Muscle of back (tissue), 3 donors: ENCODE measurements at regions not wholly inside any gene's neighbourhood (a gene's known extent, or its start where the extent isn't known, plus 50 kb on each side); places are given as distances from the start of the nearest gene placed in this dataset.
A peak's percentile ranks its signal among the peaks of the same experiment; 100 is the strongest.
"Not testable (repeated sequence)": the region's sequence is repeated elsewhere in the genome, so short reads cannot be mapped to it uniquely, and the experiment has no call there.

Source experiments
- DNase-seq, 3 donors: peaks; one replicate each; pipeline versions ENCODE4 v3.0.0 to v3.0.0-alpha.2; 2013

DNA sequence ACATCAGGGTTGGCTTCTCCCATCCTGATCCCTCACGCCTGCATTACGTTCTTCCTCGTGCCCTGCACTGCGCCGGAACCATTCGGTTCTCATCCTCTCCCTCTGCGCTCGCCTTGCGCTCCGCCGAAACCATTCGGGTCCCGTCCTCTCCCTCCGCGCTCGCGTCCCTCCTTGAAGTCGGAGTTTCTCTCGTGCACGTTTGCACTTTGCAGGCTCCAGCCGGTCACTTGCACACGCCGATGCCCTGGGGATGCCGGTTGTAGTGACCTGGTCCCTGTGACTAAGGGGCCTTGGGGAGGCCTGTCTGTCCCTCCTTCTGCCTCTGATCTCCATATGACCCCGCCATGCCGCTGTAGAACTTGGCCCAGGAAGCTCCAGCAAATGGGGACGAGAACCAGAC is 265.8 kb downstream of the TEX29 start:
- DNase-seq = no peak

GRCh38 chr13:111587249-111587648 is 266.8 kb downstream of the TEX29 start:
- no peak for DNase-seq

GRCh38 chr13:111589321-111589720 is 268.9 kb downstream of the TEX29 start:
- no peak for DNase-seq

DNA sequence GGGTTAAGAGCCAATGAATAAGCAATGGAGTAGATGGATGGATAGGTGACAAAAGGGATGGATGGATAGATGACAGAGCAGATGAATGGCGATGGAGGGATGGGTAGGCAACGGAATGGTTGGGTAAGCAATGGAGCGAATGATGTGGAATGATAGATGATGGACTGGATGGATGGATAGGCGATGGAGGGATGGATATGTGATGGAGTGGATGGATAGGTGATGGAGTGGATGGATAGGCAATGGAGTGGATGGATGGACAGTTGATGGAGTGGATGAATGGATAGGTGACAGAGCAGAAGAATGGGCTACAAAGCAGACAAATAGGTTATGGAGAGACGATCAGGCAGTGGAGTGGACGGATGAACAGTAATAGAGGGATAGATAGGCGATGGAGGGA is 269.6 kb downstream of the TEX29 start:
- DNase-seq = no peak

- DNase-seq = no peak
Measured at GRCh38 chr13:111590796-111591195, 270.4 kb downstream of the TEX29 start.

DNA sequence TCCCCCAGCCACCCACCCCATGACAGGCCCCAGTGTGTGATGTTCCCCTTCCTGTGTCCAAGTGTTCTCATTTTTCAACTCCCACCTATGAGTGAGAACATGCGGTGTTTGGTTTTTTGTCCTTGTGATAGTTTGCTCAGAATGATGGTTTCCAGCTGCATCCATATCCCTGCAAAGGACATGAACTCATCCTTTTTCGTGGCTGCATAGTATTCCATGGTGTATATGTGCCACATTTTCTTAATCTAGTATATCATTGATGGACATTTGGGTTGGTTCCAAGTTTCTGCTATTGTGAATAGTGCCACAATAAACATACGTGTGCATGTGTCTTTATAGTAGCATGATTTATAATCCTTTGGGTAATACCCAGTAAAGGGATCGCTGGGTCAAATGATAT is 273.0 kb downstream of the TEX29 start:
- DNase-seq = not testable (repeated sequence)

- DNase-seq = no peak
Measured at GRCh38 chr13:111594606-111595005, 274.2 kb downstream of the TEX29 start.

DNA sequence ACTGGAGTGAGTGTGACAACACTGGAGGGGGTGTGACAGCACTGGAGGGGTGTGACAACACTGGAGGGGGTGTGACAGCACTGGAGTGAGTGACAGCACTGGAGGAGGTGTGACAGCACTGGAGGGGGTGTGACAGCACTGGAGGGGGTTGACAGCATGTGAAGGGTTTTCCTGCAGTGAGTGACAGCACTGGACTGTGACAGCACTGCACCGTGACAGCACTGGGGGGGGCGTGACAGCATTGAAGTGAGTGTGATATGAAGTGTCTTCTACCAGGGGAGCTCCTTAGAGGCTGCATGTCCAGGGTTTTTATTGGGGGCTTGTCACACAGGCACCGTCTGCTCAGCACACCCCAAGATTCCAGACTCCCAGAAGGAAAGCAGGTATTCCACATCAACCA is 274.8 kb downstream of the TEX29 start:
- DNase-seq = no peak

DNA sequence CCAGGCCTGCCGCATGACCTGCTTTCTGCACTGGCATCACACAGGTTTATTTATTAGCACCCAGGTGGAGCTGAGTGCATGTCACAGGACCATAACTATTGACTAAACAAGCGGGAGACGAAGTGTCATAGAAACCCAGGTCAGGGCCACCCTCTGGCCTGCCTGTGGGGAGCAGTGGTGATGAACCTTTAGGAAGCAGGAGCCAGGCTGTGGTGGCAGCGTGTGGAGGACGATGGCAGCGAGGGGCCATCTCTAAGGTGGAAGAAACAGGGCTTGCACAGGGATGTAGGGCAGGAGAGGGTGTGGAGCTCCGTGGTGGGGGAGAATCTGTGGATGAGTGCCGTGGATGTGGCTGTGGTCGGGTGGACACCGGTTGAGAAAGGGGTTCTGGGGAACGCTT is 275.3 kb downstream of the TEX29 start:
- no peak for DNase-seq

GRCh38 chr13:111597191-111597611 is 276.8 kb downstream of the TEX29 start:
- no peak for DNase-seq

DNA sequence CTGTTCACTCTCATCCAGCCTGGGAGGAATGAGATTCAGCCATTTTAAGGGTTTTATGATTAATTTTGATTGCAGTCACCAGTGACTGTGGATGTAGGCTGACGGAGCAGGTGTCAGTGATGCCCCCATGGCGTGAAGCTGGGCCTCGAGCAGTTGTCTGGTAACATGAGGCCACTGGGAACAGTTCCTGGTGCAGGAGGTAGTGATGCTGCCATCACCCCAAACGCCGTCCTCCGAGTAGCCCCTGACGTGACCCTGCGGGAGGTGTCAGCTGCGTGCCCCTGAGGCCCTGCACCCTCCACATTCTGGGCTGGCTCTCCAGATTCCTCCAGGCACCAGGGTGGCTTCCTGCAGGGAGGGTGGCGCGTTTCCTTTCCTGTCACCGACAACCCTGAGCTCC is 277.2 kb downstream of the TEX29 start:
- DNase-seq = no peak

DNA sequence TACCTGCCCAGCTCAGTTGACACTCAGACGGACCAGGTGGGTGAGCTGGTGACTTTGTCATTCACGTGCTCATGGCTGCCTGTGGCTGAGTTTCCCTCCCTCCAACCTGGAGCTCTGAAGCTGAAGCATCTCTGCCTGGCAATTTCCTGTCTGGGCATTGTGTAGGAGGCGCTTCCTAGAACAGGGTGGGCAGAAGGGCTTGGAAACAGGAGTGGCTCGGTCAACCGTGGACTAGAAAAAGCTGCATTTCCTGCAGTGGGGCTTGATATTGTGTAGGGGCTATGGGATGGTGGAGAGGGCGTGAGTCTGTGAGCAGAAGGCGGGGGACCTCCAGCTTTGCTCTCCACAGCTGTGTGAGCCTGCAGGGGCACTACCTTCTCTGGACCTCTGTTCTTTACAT is 278.3 kb downstream of the TEX29 start:
- DNase-seq = no peak

GRCh38 chr13:111599791-111600190 is 279.3 kb downstream of the TEX29 start:
- no peak for DNase-seq

- no peak for DNase-seq
Measured at GRCh38 chr13:111602874-111603273, 282.4 kb downstream of the TEX29 start.

- no peak for DNase-seq
Measured at GRCh38 chr13:111604097-111604496, 283.7 kb downstream of the TEX29 start.

DNA sequence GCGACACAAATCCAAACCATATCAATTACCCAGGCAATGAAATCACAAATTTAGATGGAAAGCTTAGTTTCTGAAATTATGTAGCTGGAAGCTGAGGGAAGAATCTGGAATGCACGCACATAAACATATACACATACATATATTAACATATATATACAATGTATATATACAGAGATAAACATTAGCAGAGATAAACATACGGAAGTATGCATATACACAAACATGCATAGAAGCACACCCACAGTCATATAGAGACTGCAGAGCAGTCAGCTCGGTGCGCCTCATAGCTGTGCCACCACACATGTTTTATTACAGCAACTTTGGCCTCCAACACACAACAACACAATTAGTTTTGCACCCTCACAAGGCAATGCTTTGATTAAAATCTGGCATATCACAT is 288.1 kb downstream of the TEX29 start:
- no peak for DNase-seq

DNA sequence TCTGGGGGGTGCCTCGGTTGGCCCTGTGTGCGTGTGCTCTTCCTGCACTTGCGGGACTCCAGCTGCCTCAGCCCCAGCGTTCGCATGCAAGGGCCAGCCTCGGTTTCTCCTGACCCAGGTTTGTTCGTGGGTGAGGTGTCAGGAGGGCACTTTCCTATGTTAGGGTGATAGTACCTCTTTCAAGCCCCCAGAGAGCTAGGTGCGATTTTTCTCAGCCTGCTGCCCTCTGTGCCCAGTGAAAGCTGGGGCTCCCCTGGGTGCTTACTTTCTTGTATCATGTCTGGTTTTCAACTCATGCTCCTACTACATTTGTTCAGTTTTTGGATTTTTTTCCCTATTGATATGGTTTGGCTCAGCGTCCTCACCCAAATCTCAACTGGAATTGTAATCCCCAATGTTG is 289.2 kb downstream of the TEX29 start:
- DNase-seq = no peak

GRCh38 chr13:111610081-111610480 is 289.6 kb downstream of the TEX29 start:
- DNase-seq = peak in 1 of 3 donors; percentile 11

- no peak for DNase-seq
Measured at GRCh38 chr13:111610879-111611278, 290.4 kb downstream of the TEX29 start.

DNA sequence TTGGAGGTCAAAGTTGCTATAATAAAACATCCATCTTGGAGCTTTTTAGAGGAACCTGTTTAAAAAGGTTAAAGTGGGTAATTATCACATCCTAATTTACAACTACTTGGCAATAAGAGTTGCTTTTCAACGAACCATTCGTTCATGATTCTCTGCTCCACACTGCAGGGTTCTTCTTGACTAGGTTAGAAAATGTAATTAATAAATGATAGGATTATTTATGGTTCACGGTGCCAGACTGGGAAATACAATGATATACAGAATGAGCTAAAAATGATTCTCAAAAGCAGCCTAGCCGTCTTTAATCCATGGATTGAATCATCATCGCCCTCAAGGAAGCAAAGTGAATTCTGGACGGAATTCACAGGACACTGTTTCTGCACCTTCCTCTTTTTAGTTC is 291.2 kb downstream of the TEX29 start:
- DNase-seq = no peak

DNA sequence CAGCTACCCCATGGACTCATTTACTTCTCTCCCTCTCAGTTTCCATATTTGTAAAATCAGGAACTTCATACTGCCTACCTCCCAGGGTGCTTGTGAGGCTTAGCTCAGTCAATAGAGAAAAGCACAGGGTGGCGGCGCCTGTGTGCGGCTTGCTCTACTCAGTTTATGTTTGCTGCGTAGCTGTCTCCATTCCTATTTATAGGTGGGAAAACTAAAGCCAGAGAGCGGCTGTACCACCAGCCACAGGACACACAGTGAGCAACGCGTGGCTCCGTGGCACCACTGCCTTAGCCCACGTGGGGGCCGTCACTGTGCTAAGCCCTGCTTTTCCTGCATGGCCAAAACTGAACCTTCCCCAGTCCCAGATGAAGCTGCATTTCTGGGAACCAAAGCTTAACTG is 292.4 kb downstream of the TEX29 start:
- DNase-seq = no peak

DNA sequence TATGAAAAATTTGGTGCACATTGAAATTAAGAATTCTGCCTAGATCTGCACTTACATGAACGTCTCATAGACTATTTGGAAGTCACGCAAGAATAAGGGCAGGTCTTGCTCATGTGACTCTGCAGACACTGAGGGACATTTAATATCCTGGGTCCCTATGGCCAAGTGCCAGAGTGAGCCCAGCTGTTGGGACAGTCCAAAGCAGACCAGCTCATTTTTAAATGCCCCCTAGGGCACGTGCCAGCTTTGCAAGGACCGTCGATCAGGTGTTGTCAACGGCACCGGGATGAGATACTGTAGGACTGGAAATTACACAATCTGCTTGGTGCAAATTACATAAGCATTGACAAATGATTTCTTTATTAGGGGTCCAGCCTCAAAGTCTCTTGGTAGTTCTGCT is 293.6 kb downstream of the TEX29 start:
- peak in 1 of 3 donors; percentile 39 for DNase-seq

GRCh38 chr13:111614613-111615012 is 294.2 kb downstream of the TEX29 start:
- no peak for DNase-seq

GRCh38 chr13:111616203-111616602 is 295.8 kb downstream of the TEX29 start:
- no peak for DNase-seq

GRCh38 chr13:111620166-111620565 is 299.7 kb downstream of the TEX29 start:
- no peak for DNase-seq
